ENCODE measurements at regions not wholly inside any gene's neighbourhood (a gene's known extent, or its start where the extent isn't known, plus 50 kb on each side); places are given as distances from the start of the nearest gene placed in this dataset.

GRCh38 chr4:62387808-62388207, 1187.7 kb downstream of the ADGRL3 start:
- H3K4me3 Mint-ChIP-seq = no peak overlapping the region
- no peaks in the 10 kb centered on the region for H3K4me1 Mint-ChIP-seq
- Histone ChIP-seq H3K36me3 (ENCODE audit: control insufficient read depth in 2 of 2, extremely low read depth in 1 of 2, insufficient read depth in 1 of 2, low read length in 1 of 2) (no peaks in the 10 kb centered on the region), H3K27me3 (replicated peaks in 1 of 2; ENCODE audit: control insufficient read depth in 2 of 2, extremely low read depth in 1 of 2, insufficient read depth in 2 of 2, low read length in 1 of 2) (no peaks in the 10 kb centered on the region), H3K27ac (ENCODE audit: low read length) (no peak overlapping the region), H3K4me1 (ENCODE audit: control insufficient read depth in 1 of 2, extremely low read depth in 1 of 2, insufficient read depth in 2 of 2, low read length in 2 of 2) (no peaks in the 10 kb centered on the region), H3K9me3 (no peaks in the 10 kb centered on the region), H3K4me3 (ENCODE audit: control insufficient read depth in 1 of 2, extremely low read depth in 1 of 2, low read length in 1 of 2) (no peak overlapping the region)
- ATAC-seq (replicated peaks in 1 of 4) = no peak
- WGBS (ENCODE audit: insufficient coverage) = no CpG with 5 or more reads among the region's 3 CpGs
- no peak for DNase-seq
- ChIA-PET CTCF (no interaction called here), POLR2A (no interaction called here)
- no peaks in the 10 kb centered on the region for H3K27me3 Mint-ChIP-seq
- no peaks in the 10 kb centered on the region for H3K36me3 Mint-ChIP-seq
- H3K9me3 Mint-ChIP-seq = peaks cover 2 to 14% (median 11%) of the 10 kb centered on the region in 3 donors
- H3K27ac Mint-ChIP-seq = no peak overlapping the region

- ATAC-seq (replicated peaks in 1 of 4) (no peak), DNase-seq (no peak)
- Histone ChIP-seq H3K27ac (ENCODE audit: low read length) (no peak overlapping the region), H3K36me3 (ENCODE audit: control insufficient read depth in 2 of 2, extremely low read depth in 1 of 2, insufficient read depth in 1 of 2, low read length in 1 of 2) (no peaks in the 10 kb centered on the region), H3K4me1 (ENCODE audit: control insufficient read depth in 1 of 2, extremely low read depth in 1 of 2, insufficient read depth in 2 of 2, low read length in 2 of 2) (no peaks in the 10 kb centered on the region), H3K4me3 (ENCODE audit: control insufficient read depth in 1 of 2, extremely low read depth in 1 of 2, low read length in 1 of 2) (no peak overlapping the region), H3K27me3 (replicated peaks in 1 of 2; ENCODE audit: control insufficient read depth in 2 of 2, extremely low read depth in 1 of 2, insufficient read depth in 2 of 2, low read length in 1 of 2) (no peaks in the 10 kb centered on the region), H3K9me3 (peaks cover 3% of the 10 kb centered on the region)
- Mint-ChIP-seq H3K9me3 (peaks cover 11 to 22% (median 17%) of the 10 kb centered on the region in 3 donors), H3K27ac (no peak overlapping the region), H3K4me1 (no peaks in the 10 kb centered on the region), H3K27me3 (no peaks in the 10 kb centered on the region), H3K4me3 (no peak overlapping the region), H3K36me3 (no peaks in the 10 kb centered on the region)
- POLR2A ChIA-PET = no interaction called here
- CTCF ChIA-PET = no interaction called here
Measured at GRCh38 chr4:62377700-62378099, 1177.6 kb downstream of the ADGRL3 start.

- DNase-seq (no peak), ATAC-seq (replicated peaks in 1 of 4) (no peak)
- H3K4me3 ChIP-seq (ENCODE audit: control insufficient read depth in 1 of 2, extremely low read depth in 1 of 2, low read length in 1 of 2) = no peak overlapping the region
- H3K27ac Mint-ChIP-seq = no peak overlapping the region
- no peaks in the 10 kb centered on the region for H3K4me1 Mint-ChIP-seq
- no peaks in the 10 kb centered on the region for H3K4me1 ChIP-seq (ENCODE audit: control insufficient read depth in 1 of 2, extremely low read depth in 1 of 2, insufficient read depth in 2 of 2, low read length in 2 of 2)
- H3K4me3 Mint-ChIP-seq = no peak overlapping the region
- ChIA-PET CTCF (no interaction called here), POLR2A (no interaction called here)
- H3K36me3 ChIP-seq (ENCODE audit: control insufficient read depth in 2 of 2, extremely low read depth in 1 of 2, insufficient read depth in 1 of 2, low read length in 1 of 2) = no peaks in the 10 kb centered on the region
- peaks cover 3% of the 10 kb centered on the region for H3K9me3 ChIP-seq
- H3K27me3 ChIP-seq (replicated peaks in 1 of 2; ENCODE audit: control insufficient read depth in 2 of 2, extremely low read depth in 1 of 2, insufficient read depth in 2 of 2, low read length in 1 of 2) = no peaks in the 10 kb centered on the region
- no peaks in the 10 kb centered on the region for H3K36me3 Mint-ChIP-seq
- H3K27me3 Mint-ChIP-seq = no peaks in the 10 kb centered on the region
- no peak overlapping the region for H3K27ac ChIP-seq (ENCODE audit: low read length)
- H3K9me3 Mint-ChIP-seq = peaks cover 11 to 22% (median 17%) of the 10 kb centered on the region in 3 donors
Measured at GRCh38 chr4:62377245-62377644, 1177.1 kb downstream of the ADGRL3 start.

GRCh38 chr4:62366939-62367338, 1166.8 kb downstream of the ADGRL3 start:
- no peaks in the 10 kb centered on the region for H3K36me3 Mint-ChIP-seq
- ChIA-PET CTCF (no interaction called here), POLR2A (no interaction called here)
- no peak overlapping the region for H3K4me3 Mint-ChIP-seq
- no peak for ATAC-seq (replicated peaks in 1 of 4)
- no peak overlapping the region for H3K27ac Mint-ChIP-seq
- H3K27ac ChIP-seq (ENCODE audit: low read length) = no peak overlapping the region
- H3K27me3 Mint-ChIP-seq = no peaks in the 10 kb centered on the region
- H3K9me3 Mint-ChIP-seq = peaks cover 13 to 37% (median 20%) of the 10 kb centered on the region in 3 donors
- H3K27me3 ChIP-seq (replicated peaks in 1 of 2; ENCODE audit: control insufficient read depth in 2 of 2, extremely low read depth in 1 of 2, insufficient read depth in 2 of 2, low read length in 1 of 2) = no peaks in the 10 kb centered on the region
- no peaks in the 10 kb centered on the region for H3K4me1 ChIP-seq (ENCODE audit: control insufficient read depth in 1 of 2, extremely low read depth in 1 of 2, insufficient read depth in 2 of 2, low read length in 2 of 2)
- no peaks in the 10 kb centered on the region for H3K4me1 Mint-ChIP-seq
- H3K9me3 ChIP-seq = no peaks in the 10 kb centered on the region
- H3K36me3 ChIP-seq (ENCODE audit: control insufficient read depth in 2 of 2, extremely low read depth in 1 of 2, insufficient read depth in 1 of 2, low read length in 1 of 2) = no peaks in the 10 kb centered on the region
- no peak for DNase-seq
- H3K4me3 ChIP-seq (ENCODE audit: control insufficient read depth in 1 of 2, extremely low read depth in 1 of 2, low read length in 1 of 2) = no peak overlapping the region

GRCh38 chr4:62360156-62360545, 1160.0 kb downstream of the ADGRL3 start:
- no peaks in the 10 kb centered on the region for H3K4me1 ChIP-seq (ENCODE audit: control insufficient read depth in 1 of 2, extremely low read depth in 1 of 2, insufficient read depth in 2 of 2, low read length in 2 of 2)
- no peaks in the 10 kb centered on the region for H3K27me3 ChIP-seq (replicated peaks in 1 of 2; ENCODE audit: control insufficient read depth in 2 of 2, extremely low read depth in 1 of 2, insufficient read depth in 2 of 2, low read length in 1 of 2)
- DNase-seq (no peak), ATAC-seq (replicated peaks in 1 of 4) (no peak)
- CTCF ChIA-PET = interaction anchor here in 1 of 2 donors (0.7 kb wide), 1 partner anchor 1862 kb away, joined by 5 read pairs; no protein-coding TSS in a partner anchor
- H3K4me3 ChIP-seq (ENCODE audit: control insufficient read depth in 1 of 2, extremely low read depth in 1 of 2, low read length in 1 of 2) = no peak overlapping the region
- no peaks in the 10 kb centered on the region for H3K9me3 ChIP-seq
- H3K36me3 ChIP-seq (ENCODE audit: control insufficient read depth in 2 of 2, extremely low read depth in 1 of 2, insufficient read depth in 1 of 2, low read length in 1 of 2) = no peaks in the 10 kb centered on the region
- Mint-ChIP-seq H3K27me3 (no peaks in the 10 kb centered on the region), H3K36me3 (no peaks in the 10 kb centered on the region), H3K27ac (no peak overlapping the region), H3K4me1 (no peaks in the 10 kb centered on the region), H3K4me3 (no peak overlapping the region), H3K9me3 (peaks cover 2 to 21% (median 5%) of the 10 kb centered on the region in 3 donors)
- no peak overlapping the region for H3K27ac ChIP-seq (ENCODE audit: low read length)
- WGBS (ENCODE audit: insufficient coverage) = no CpG with 5 or more reads among the region's 1 CpG
- POLR2A ChIA-PET = no interaction called here

- Mint-ChIP-seq H3K27ac (no peak overlapping the region), H3K4me1 (no peaks in the 10 kb centered on the region), H3K36me3 (no peaks in the 10 kb centered on the region), H3K4me3 (no peak overlapping the region), H3K27me3 (no peaks in the 10 kb centered on the region), H3K9me3 (peaks cover 0 to 19% (median 3%) of the 10 kb centered on the region in 3 donors)
- Histone ChIP-seq H3K9me3 (no peaks in the 10 kb centered on the region), H3K27me3 (replicated peaks in 1 of 2; ENCODE audit: control insufficient read depth in 2 of 2, extremely low read depth in 1 of 2, insufficient read depth in 2 of 2, low read length in 1 of 2) (no peaks in the 10 kb centered on the region), H3K4me3 (ENCODE audit: control insufficient read depth in 1 of 2, extremely low read depth in 1 of 2, low read length in 1 of 2) (no peak overlapping the region), H3K27ac (ENCODE audit: low read length) (no peak overlapping the region), H3K36me3 (ENCODE audit: control insufficient read depth in 2 of 2, extremely low read depth in 1 of 2, insufficient read depth in 1 of 2, low read length in 1 of 2) (no peaks in the 10 kb centered on the region), H3K4me1 (ENCODE audit: control insufficient read depth in 1 of 2, extremely low read depth in 1 of 2, insufficient read depth in 2 of 2, low read length in 2 of 2) (no peaks in the 10 kb centered on the region)
- ATAC-seq (replicated peaks in 1 of 4) (no peak), DNase-seq (no peak)
- CTCF ChIA-PET = no interaction called here
- POLR2A ChIA-PET = no interaction called here
- WGBS (ENCODE audit: insufficient coverage) = no CpG with 5 or more reads among the region's 2 CpGs
Measured at GRCh38 chr4:62359441-62360155, 1159.5 kb downstream of the ADGRL3 start.

- Mint-ChIP-seq H3K36me3 (no peaks in the 10 kb centered on the region), H3K9me3 (peaks cover 18 to 40% (median 33%) of the 10 kb centered on the region in 3 donors), H3K27ac (no peak overlapping the region), H3K27me3 (no peaks in the 10 kb centered on the region), H3K4me3 (no peak overlapping the region), H3K4me1 (no peaks in the 10 kb centered on the region)
- Histone ChIP-seq H3K36me3 (ENCODE audit: control insufficient read depth in 2 of 2, extremely low read depth in 1 of 2, insufficient read depth in 1 of 2, low read length in 1 of 2) (no peaks in the 10 kb centered on the region), H3K27me3 (replicated peaks in 1 of 2; ENCODE audit: control insufficient read depth in 2 of 2, extremely low read depth in 1 of 2, insufficient read depth in 2 of 2, low read length in 1 of 2) (no peaks in the 10 kb centered on the region), H3K27ac (ENCODE audit: low read length) (no peak overlapping the region), H3K4me1 (ENCODE audit: control insufficient read depth in 1 of 2, extremely low read depth in 1 of 2, insufficient read depth in 2 of 2, low read length in 2 of 2) (no peaks in the 10 kb centered on the region), H3K9me3 (peaks cover 2% of the 10 kb centered on the region), H3K4me3 (ENCODE audit: control insufficient read depth in 1 of 2, extremely low read depth in 1 of 2, low read length in 1 of 2) (no peak overlapping the region)
- ATAC-seq (replicated peaks in 1 of 4) = no peak
- CTCF ChIA-PET = no interaction called here
- POLR2A ChIA-PET = no interaction called here
- DNase-seq = no peak
- 79% methylated on average over 2 of the region's 4 CpGs for WGBS (ENCODE audit: insufficient coverage)
Measured at GRCh38 chr4:62344915-62345314, 1144.8 kb downstream of the ADGRL3 start.
